ENCODE measurements at regions not wholly inside any gene's neighbourhood (a gene's known extent, or its start where the extent isn't known, plus 50 kb on each side); places are given as distances from the start of the nearest gene placed in this dataset.

- Mint-ChIP-seq H3K9me3 (no peaks in the 10 kb centered on the region), H3K4me1 (ENCODE audit: low read depth) (no peaks in the 10 kb centered on the region), H3K27me3 (no peaks in the 10 kb centered on the region), H3K4me3 (no peak overlapping the region), H3K36me3 (ENCODE audit: low read depth) (no peaks in the 10 kb centered on the region), H3K27ac (no peak overlapping the region)
- no peak for DNase-seq
These were observed 54.9 kb upstream of the RPS23 start for GRCh38 chr5:82332886-82333615.

GRCh38 chr5:82332064-82332855, 54.1 kb upstream of the RPS23 start:
- Mint-ChIP-seq H3K9me3 (no peaks in the 10 kb centered on the region), H3K4me1 (ENCODE audit: low read depth) (no peaks in the 10 kb centered on the region), H3K4me3 (no peak overlapping the region), H3K27ac (no peak overlapping the region), H3K27me3 (no peaks in the 10 kb centered on the region), H3K36me3 (ENCODE audit: low read depth) (no peaks in the 10 kb centered on the region)
- DNase-seq = no peak

- no peak for DNase-seq
- Mint-ChIP-seq H3K4me1 (ENCODE audit: low read depth) (no peaks in the 10 kb centered on the region), H3K4me3 (no peak overlapping the region), H3K36me3 (ENCODE audit: low read depth) (no peaks in the 10 kb centered on the region), H3K9me3 (no peaks in the 10 kb centered on the region), H3K27me3 (peaks cover under 1% of the 10 kb centered on the region), H3K27ac (no peak overlapping the region)
These were observed 53.4 kb upstream of the RPS23 start for GRCh38 chr5:82331557-82331956.

- Mint-ChIP-seq H3K27me3 (peaks cover 6% of the 10 kb centered on the region), H3K4me3 (no peak overlapping the region), H3K27ac (no peak overlapping the region), H3K9me3 (no peaks in the 10 kb centered on the region), H3K4me1 (ENCODE audit: low read depth) (no peaks in the 10 kb centered on the region), H3K36me3 (ENCODE audit: low read depth) (no peaks in the 10 kb centered on the region)
- no peak for DNase-seq
These were observed 52.5 kb upstream of the RPS23 start for GRCh38 chr5:82330530-82331270.

GRCh38 chr5:82329393-82329792, 51.2 kb upstream of the RPS23 start:
- no peaks in the 10 kb centered on the region for H3K36me3 Mint-ChIP-seq (ENCODE audit: low read depth)
- H3K27ac Mint-ChIP-seq = no peak overlapping the region
- no peaks in the 10 kb centered on the region for H3K9me3 Mint-ChIP-seq
- H3K4me1 Mint-ChIP-seq (ENCODE audit: low read depth) = no peaks in the 10 kb centered on the region
- H3K4me3 Mint-ChIP-seq = no peak overlapping the region
- H3K27me3 Mint-ChIP-seq = peaks cover 12% of the 10 kb centered on the region
- no peak for DNase-seq
